BLaER1 treated with 17β-estradiol and CSF1 and Interleukin-3, amounts not matched to agents 10 nM and 100 nM (cell line): ENCODE measurements at regions not wholly inside any gene's neighbourhood (a gene's known extent, or its start where the extent isn't known, plus 50 kb on each side); places are given as distances from the start of the nearest gene placed in this dataset.
"Not testable (repeated sequence)": the region's sequence is repeated elsewhere in the genome, so short reads cannot be mapped to it uniquely, and the experiment has no call there.

Source experiments
- H3K27ac ChIP-seq, 11 experiments: shearing (Covaris generic); formaldehyde crosslinking; 2 replicates each; pipeline ENCODE4 v1.8.1; 2022
- H3K27me3 ChIP-seq, 11 experiments: shearing (Covaris generic); formaldehyde crosslinking; 2 replicates each; pipeline ENCODE4 v1.8.1; 2022
- H3K36me3 ChIP-seq, 11 experiments: shearing (Covaris generic); formaldehyde crosslinking; 2 replicates each; pipeline ENCODE4 v1.8.1; 2022
- H3K4me1 ChIP-seq, 10 experiments: shearing (Covaris generic); formaldehyde crosslinking; 2 replicates each; pipeline ENCODE4 v1.8.1; 2022
- H3K4me2 ChIP-seq, 11 experiments: shearing (Covaris generic); formaldehyde crosslinking; 2 replicates each; pipeline ENCODE4 v1.8.1; 2022
- H3K4me3 ChIP-seq, 10 experiments: shearing (Covaris generic); formaldehyde crosslinking; 2 replicates each; pipeline ENCODE4 v1.8.1; 2022
- H3K9ac ChIP-seq, 11 experiments: shearing (Covaris generic); formaldehyde crosslinking; 2 replicates each; pipeline ENCODE4 v1.8.1; 2022
- H3K9me3 ChIP-seq, 11 experiments: shearing (Covaris generic); formaldehyde crosslinking; replicated peaks in 1 of 11; 2 replicates each; pipeline ENCODE4 v1.8.1; 2022
- H4K20me1 ChIP-seq, 11 experiments: shearing (Covaris generic); formaldehyde crosslinking; 2 replicates each; pipeline ENCODE4 v1.8.1; 2022
- Cebpa-rat ChIP-seq, 11 experiments: shearing (Covaris generic); IDR thresholded peaks; 2 replicates each; pipeline ENCODE4 v1.8.1; 2022

GRCh38 chr12:62194616-62195015 is 65.6 kb upstream of the USP15 start:
- no peak for TF ChIP-seq Cebpa-rat (IDR thresholded peaks at IDR 0.05)
- Histone ChIP-seq H3K27ac (no peak overlapping the region), H3K4me1 (peaks cover 26 to 41% (median 35%) of the 10 kb centered on the region in 10 experiments), H3K9ac (no peak overlapping the region), H3K36me3 (peaks cover 0 to 8% (median 0%) of the 10 kb centered on the region in 11 experiments; a peak in 2 of 22 replicates), H3K4me3 (no peak overlapping the region), H3K9me3 (peaks cover 37 to 51% (median 44%) of the 10 kb centered on the region in 11 experiments), H4K20me1 (no peaks in the 10 kb centered on the region), H3K4me2 (peak overlapping the region in 3 of 11 experiments; percentile 5 to 45 (median 33); a peak in 3 of 22 replicates), H3K27me3 (peaks cover 26 to 30% (median 27%) of the 10 kb centered on the region in 11 experiments)

- H3K9me3 ChIP-seq: peaks cover 38 to 53% (median 49%) of the 10 kb centered on the region in 11 experiments
- peaks cover 12 to 14% (median 14%) of the 10 kb centered on the region in 11 experiments for H3K27me3 ChIP-seq
- no peak overlapping the region for H3K4me3 ChIP-seq
- no peak for TF ChIP-seq Cebpa-rat (IDR thresholded peaks at IDR 0.05)
- H3K4me2 ChIP-seq: peak overlapping the region; percentile 23 to 58 (median 50)
- peaks cover 26 to 41% (median 35%) of the 10 kb centered on the region in 10 experiments for H3K4me1 ChIP-seq
- H3K27ac ChIP-seq: peak overlapping the region; percentile 43 to 89 (median 75)
- no peaks in the 10 kb centered on the region for H4K20me1 ChIP-seq
- H3K36me3 ChIP-seq: peaks cover 0 to 6% (median 0%) of the 10 kb centered on the region in 11 experiments; a peak in 2 of 22 replicates
- peak overlapping the region; percentile 15 to 74 (median 51); a peak in 19 of 22 replicates for H3K9ac ChIP-seq
These were observed 64.1 kb upstream of the USP15 start for GRCh38 chr12:62196146-62196545.

- not testable (repeated sequence) for H3K4me3 ChIP-seq, H3K27me3 ChIP-seq, H4K20me1 ChIP-seq, H3K36me3 ChIP-seq, H3K4me2 ChIP-seq, H3K9ac ChIP-seq
- Histone ChIP-seq H3K4me1 (peaks cover 4 to 12% (median 8%) of the 10 kb centered on the region in 10 experiments; a peak in 15 of 20 replicates), H3K9me3 (peaks cover 42 to 79% (median 62%) of the 10 kb centered on the region in 11 experiments), H3K27ac (peak overlapping the region in 1 of 11 experiments; percentile 13; a peak in 1 of 22 replicates)
These were observed 57.3 kb upstream of the USP15 start for GRCh38 chr12:62202861-62203260.

GRCh38 chr12:62205346-62205745 is 54.9 kb upstream of the USP15 start:
- Histone ChIP-seq H3K4me3 (no peak overlapping the region), H3K27ac (peak overlapping the region in 2 of 11 experiments; percentile 10 to 20; a peak in 3 of 22 replicates), H3K9ac (no peak overlapping the region), H3K36me3 (no peaks in the 10 kb centered on the region), H3K27me3 (no peaks in the 10 kb centered on the region), H3K9me3 (peaks cover 26 to 54% (median 42%) of the 10 kb centered on the region in 11 experiments), H3K4me1 (peaks cover 0 to 11% (median 0%) of the 10 kb centered on the region in 10 experiments; a peak in 3 of 20 replicates), H4K20me1 (no peaks in the 10 kb centered on the region), H3K4me2 (peak overlapping the region in 2 of 11 experiments; percentile 16 to 46; a peak in 4 of 22 replicates)
- TF ChIP-seq Cebpa-rat (IDR thresholded peaks at IDR 0.05): no peak

- Histone ChIP-seq H3K4me2 (no peak overlapping the region), H3K36me3 (no peaks in the 10 kb centered on the region), H3K27me3 (no peaks in the 10 kb centered on the region), H3K27ac (no peak overlapping the region), H4K20me1 (no peaks in the 10 kb centered on the region), H3K9me3 (peaks cover 16 to 38% (median 31%) of the 10 kb centered on the region in 11 experiments; a peak in 20 of 22 replicates), H3K4me3 (no peak overlapping the region), H3K9ac (no peak overlapping the region), H3K4me1 (peaks cover 0 to 27% (median 0%) of the 10 kb centered on the region in 10 experiments; a peak in 6 of 20 replicates)
- TF ChIP-seq Cebpa-rat (IDR thresholded peaks at IDR 0.05): no peak
These were observed 53.0 kb upstream of the USP15 start for GRCh38 chr12:62207248-62207647.
